ENCODE measurements at regions not wholly inside any gene's neighbourhood (a gene's known extent, or its start where the extent isn't known, plus 50 kb on each side); places are given as distances from the start of the nearest gene placed in this dataset.

- intact Hi-C loops (cut with DNase I) = no loop called here
- no peak for DNase-seq (ENCODE audit: low spot score)
Observed at GRCh38 chr5:163976696-163977095, 471.3 kb downstream of the MAT2B start.

- intact Hi-C loops (cut with DNase I) = no loop called here
- no peak for DNase-seq (ENCODE audit: low spot score)
Observed at GRCh38 chr5:163978897-163979296, 473.5 kb downstream of the MAT2B start.

- intact Hi-C loops (cut with DNase I) = no loop called here
- no peak for DNase-seq (ENCODE audit: low spot score)
Observed at GRCh38 chr5:163988566-163988965, 483.1 kb downstream of the MAT2B start.

GRCh38 chr5:163993126-163993525 is 487.7 kb downstream of the MAT2B start:
- intact Hi-C loops (cut with DNase I) = no loop called here
- DNase-seq (ENCODE audit: low spot score) = no peak

GRCh38 chr5:163995206-163995605 is 489.8 kb downstream of the MAT2B start:
- no peak for DNase-seq (ENCODE audit: low spot score)
- intact Hi-C loops (cut with DNase I) = no loop called here

GRCh38 chr5:163997965-163998364 is 492.5 kb downstream of the MAT2B start:
- no peak for DNase-seq (ENCODE audit: low spot score)
- intact Hi-C loops (cut with DNase I) = no loop called here

- no peak for DNase-seq (ENCODE audit: low spot score)
- intact Hi-C loops (cut with DNase I) = no loop called here
Observed at GRCh38 chr5:164000241-164000640, 494.8 kb downstream of the MAT2B start.

- DNase-seq (ENCODE audit: low spot score) = no peak
- intact Hi-C loops (cut with DNase I) = no loop called here
Observed at GRCh38 chr5:164000819-164001218, 495.4 kb downstream of the MAT2B start.

- intact Hi-C loops (cut with DNase I) = no loop called here
- no peak for DNase-seq (ENCODE audit: low spot score)
Observed at GRCh38 chr5:164002214-164002613, 496.8 kb downstream of the MAT2B start.

GRCh38 chr5:164002628-164003027 is 497.2 kb downstream of the MAT2B start:
- intact Hi-C loops (cut with DNase I) = no loop called here
- no peak for DNase-seq (ENCODE audit: low spot score)

- DNase-seq (ENCODE audit: low spot score) = no peak
- intact Hi-C loops (cut with DNase I) = no loop called here
Observed at GRCh38 chr5:164005071-164005470, 499.7 kb downstream of the MAT2B start.

GRCh38 chr5:164007064-164007463 is 501.6 kb downstream of the MAT2B start:
- no peak for DNase-seq (ENCODE audit: low spot score)
- intact Hi-C loops (cut with DNase I) = no loop called here

GRCh38 chr5:164009621-164010020 is 504.2 kb downstream of the MAT2B start:
- no peak for DNase-seq (ENCODE audit: low spot score)
- intact Hi-C loops (cut with DNase I) = loop anchor here (5.0 to 10.0 kb wide), 2 partner anchors 465 to 493 kb away; no protein-coding TSS in a partner anchor

- DNase-seq (ENCODE audit: low spot score) = no peak
Observed at GRCh38 chr5:164010900-164011299, 505.5 kb downstream of the MAT2B start.

GRCh38 chr5:164012371-164012770 is 507.0 kb downstream of the MAT2B start:
- DNase-seq (ENCODE audit: low spot score) = no peak
- intact Hi-C loops (cut with DNase I) = loop anchor here (5.0 to 10.0 kb wide), 2 partner anchors 462 to 490 kb away; no protein-coding TSS in a partner anchor

More at GRCh38 chr5:164010900-164011299, 505.5 kb downstream of the MAT2B start:
- intact Hi-C loops (cut with DNase I) = loop anchor here (5.0 to 10.0 kb wide), 2 partner anchors 464 to 491 kb away; no protein-coding TSS in a partner anchor

GRCh38 chr5:164013077-164013670 is 507.8 kb downstream of the MAT2B start:
- intact Hi-C loops (cut with DNase I) = loop anchor here (5.0 to 10.0 kb wide), 2 partner anchors 462 to 489 kb away; no protein-coding TSS in a partner anchor
- no peak for DNase-seq (ENCODE audit: low spot score)

GRCh38 chr5:164020116-164020515 is 514.7 kb downstream of the MAT2B start:
- intact Hi-C loops (cut with DNase I) = no loop called here
- no peak for DNase-seq (ENCODE audit: low spot score)

- no peak for DNase-seq (ENCODE audit: low spot score)
- intact Hi-C loops (cut with DNase I) = no loop called here
Observed at GRCh38 chr5:164027738-164028137, 522.3 kb downstream of the MAT2B start.

- no peak for DNase-seq (ENCODE audit: low spot score)
- intact Hi-C loops (cut with DNase I) = no loop called here
Observed at GRCh38 chr5:164038128-164038783, 532.8 kb downstream of the MAT2B start.

- DNase-seq (ENCODE audit: low spot score) = no peak
- intact Hi-C loops (cut with DNase I) = no loop called here
Observed at GRCh38 chr5:164041105-164041504, 535.7 kb downstream of the MAT2B start.

- intact Hi-C loops (cut with DNase I) = loop anchor here (5.0 kb wide), 1 partner anchor 429 kb away; no protein-coding TSS in a partner anchor
- DNase-seq (ENCODE audit: low spot score) = no peak
Observed at GRCh38 chr5:164048359-164048926, 543.0 kb downstream of the MAT2B start.

Measured in cardiac septum (tissue), 1 donor.